ENCODE measurements at regions not wholly inside any gene's neighbourhood (a gene's known extent, or its start where the extent isn't known, plus 50 kb on each side); places are given as distances from the start of the nearest gene placed in this dataset.

GRCh38 chr11:80371931-80372330 is 931.1 kb upstream of the TENM4 start:
- no peak for DNase-seq (ENCODE audit: low read depth)
- H3K4me3 ChIP-seq (replicated peaks; ENCODE audit: low read depth, low read length) = no peak overlapping the region
- TF ChIP-seq, protein P1, sequence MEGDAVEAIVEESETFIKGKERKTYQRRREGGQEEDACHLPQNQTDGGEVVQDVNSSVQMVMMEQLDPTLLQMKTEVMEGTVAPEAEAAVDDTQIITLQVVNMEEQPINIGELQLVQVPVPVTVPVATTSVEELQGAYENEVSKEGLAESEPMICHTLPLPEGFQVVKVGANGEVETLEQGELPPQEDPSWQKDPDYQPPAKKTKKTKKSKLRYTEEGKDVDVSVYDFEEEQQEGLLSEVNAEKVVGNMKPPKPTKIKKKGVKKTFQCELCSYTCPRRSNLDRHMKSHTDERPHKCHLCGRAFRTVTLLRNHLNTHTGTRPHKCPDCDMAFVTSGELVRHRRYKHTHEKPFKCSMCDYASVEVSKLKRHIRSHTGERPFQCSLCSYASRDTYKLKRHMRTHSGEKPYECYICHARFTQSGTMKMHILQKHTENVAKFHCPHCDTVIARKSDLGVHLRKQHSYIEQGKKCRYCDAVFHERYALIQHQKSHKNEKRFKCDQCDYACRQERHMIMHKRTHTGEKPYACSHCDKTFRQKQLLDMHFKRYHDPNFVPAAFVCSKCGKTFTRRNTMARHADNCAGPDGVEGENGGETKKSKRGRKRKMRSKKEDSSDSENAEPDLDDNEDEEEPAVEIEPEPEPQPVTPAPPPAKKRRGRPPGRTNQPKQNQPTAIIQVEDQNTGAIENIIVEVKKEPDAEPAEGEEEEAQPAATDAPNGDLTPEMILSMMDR (IDR thresholded peaks at IDR 0.05; ENCODE audit: low read length, missing control alignments) = no peak

- DNase-seq (ENCODE audit: low read depth) = no peak
- no peak overlapping the region for H3K4me3 ChIP-seq (replicated peaks; ENCODE audit: low read depth, low read length)
- TF ChIP-seq, protein P1 (IDR thresholded peaks at IDR 0.05; ENCODE audit: low read length, missing control alignments) = no peak
Measured at GRCh38 chr11:80365980-80366379, 925.1 kb upstream of the TENM4 start.

DNA sequence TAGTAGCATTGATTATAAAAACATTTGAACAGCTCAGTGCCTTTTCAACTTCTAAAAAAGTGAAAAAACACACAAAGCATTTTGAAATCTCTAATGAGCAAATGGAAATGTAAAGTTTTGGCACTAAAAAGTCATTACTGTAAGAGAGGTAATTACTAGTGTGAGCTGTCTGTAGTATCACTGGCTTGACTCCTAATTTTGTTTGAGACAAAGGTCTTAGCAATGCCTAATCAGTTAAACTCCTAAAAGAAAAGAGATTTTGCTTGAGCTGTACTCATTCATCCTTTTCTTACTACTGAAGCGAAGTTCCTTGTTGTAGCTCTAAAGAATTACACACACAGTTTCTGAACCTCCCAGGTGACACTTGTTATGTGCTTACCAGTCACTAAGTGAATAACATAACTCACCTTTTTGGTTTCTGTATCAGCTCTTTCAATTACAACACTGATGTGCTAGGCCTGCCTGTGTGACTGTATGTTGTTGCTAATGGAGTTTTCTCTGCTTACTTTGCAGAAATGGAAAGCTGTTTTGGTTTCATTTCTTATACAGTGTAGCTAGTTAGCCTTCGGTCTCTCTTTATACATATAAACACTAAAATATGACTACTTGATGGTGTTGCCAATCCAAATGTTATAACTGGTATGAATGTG is 924.4 kb upstream of the TENM4 start:
- DNase-seq (ENCODE audit: low read depth) = no peak
- no peak overlapping the region for H3K4me3 ChIP-seq (replicated peaks; ENCODE audit: low read depth, low read length)
- TF ChIP-seq, protein P1 (IDR thresholded peaks at IDR 0.05; ENCODE audit: low read length, missing control alignments) = no peak

GRCh38 chr11:80362563-80363340 is 921.9 kb upstream of the TENM4 start:
- no peak for DNase-seq (ENCODE audit: low read depth)
- no peak overlapping the region for H3K4me3 ChIP-seq (replicated peaks; ENCODE audit: low read depth, low read length)
- TF ChIP-seq, protein P1 (IDR thresholded peaks at IDR 0.05; ENCODE audit: low read length, missing control alignments) = no peak

- no peak for DNase-seq (ENCODE audit: low read depth)
- TF ChIP-seq, protein P1 (IDR thresholded peaks at IDR 0.05; ENCODE audit: low read length, missing control alignments) = no peak
- H3K4me3 ChIP-seq (replicated peaks; ENCODE audit: low read depth, low read length) = no peak overlapping the region
Measured at GRCh38 chr11:80355251-80355650, 914.4 kb upstream of the TENM4 start.

DNA sequence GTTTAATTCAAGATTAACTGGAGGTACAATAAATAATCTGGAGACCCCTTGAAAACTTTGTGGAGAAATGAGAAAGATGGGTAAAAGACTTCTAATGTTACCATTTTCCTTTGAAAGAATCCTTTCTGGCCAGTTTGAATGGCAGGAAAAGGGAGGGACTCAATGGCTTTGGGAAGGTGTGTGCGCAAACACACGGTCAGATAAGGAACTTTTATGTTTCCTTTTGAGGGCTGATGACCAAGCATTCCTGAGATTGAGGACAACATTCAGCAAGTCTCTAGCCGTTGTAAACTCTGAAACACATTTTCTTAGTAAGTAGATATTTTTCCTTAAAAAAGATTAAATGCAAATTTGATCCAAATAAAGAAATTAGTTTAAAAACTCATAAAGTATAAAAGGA is 909.7 kb upstream of the TENM4 start:
- H3K4me3 ChIP-seq (replicated peaks; ENCODE audit: low read depth, low read length) = no peak overlapping the region
- TF ChIP-seq, protein P1 (IDR thresholded peaks at IDR 0.05; ENCODE audit: low read length, missing control alignments) = no peak
- DNase-seq (ENCODE audit: low read depth) = no peak
